SK-N-SH (cell line): ENCODE measurements at regions not wholly inside any gene's neighbourhood (a gene's known extent, or its start where the extent isn't known, plus 50 kb on each side); places are given as distances from the start of the nearest gene placed in this dataset.

ENCODE experiments used
- CTCF ChIP-seq: fragments of 200-600 bp; sonication (generic); IDR thresholded peaks from 2 replicates; pipeline ENCODE4 v1.6.1; 2017; ENCODE audit warnings: antibody characterized with exemption, mild to moderate bottlenecking, moderate library complexity
- EP300 ChIP-seq, 2 experiments: IDR thresholded peaks; 2 replicates each; pipeline versions ENCODE4 v1.4.0 to v1.6.1; 2012; ENCODE audit warnings: borderline replicate concordance in 1 of 2, low read depth in 1 of 2, low read length in 1 of 2
- EZH2phosphoT487 ChIP-seq: fragments of 200-600 bp; sonication (generic); IDR thresholded peaks from 2 replicates; pipeline ENCODE4 v1.6.1; 2017; ENCODE audit warnings: low read depth, mixed run types, mild to moderate bottlenecking, antibody characterized with exemption, moderate library complexity, borderline replicate concordance
- MXI1 ChIP-seq: IDR thresholded peaks from 2 replicates; pipeline ENCODE4 v1.6.1; 2012; ENCODE audit warnings: mild to moderate bottlenecking, low read depth, low read length, improper control_type of control experiment
- POLR2AphosphoS5 ChIP-seq: IDR thresholded peaks from 2 replicates; pipeline ENCODE4 v1.6.1; 2012; ENCODE audit warnings: low read depth, low read length
- RFX5 ChIP-seq: IDR thresholded peaks from 2 replicates; pipeline ENCODE4 v1.6.1; 2012; ENCODE audit warnings: mild to moderate bottlenecking, improper control_type of control experiment, low read length
- TAF1 ChIP-seq: IDR thresholded peaks from 2 replicates; pipeline ENCODE4 v1.6.1; 2012; ENCODE audit warnings: low read depth, mild to moderate bottlenecking, low read length, moderate library complexity, borderline replicate concordance
- ZBTB33 ChIP-seq: IDR thresholded peaks from 2 replicates; pipeline ENCODE4 v1.4.0; 2012; ENCODE audit warnings: low read depth, borderline replicate concordance
- TF ChIP-seq, protein P1 (sequence below): IDR thresholded peaks from 2 replicates; pipeline ENCODE4 v1.6.1; 2012; ENCODE audit warnings: mild to moderate bottlenecking, low read depth, low read length, moderate library complexity

GRCh38 chr16:35302859-35303258 is 1843.4 kb downstream of the TP53TG3F start:
- TF ChIP-seq TAF1 (no peak), EP300 (IDR thresholded peaks at IDR 0.05; ENCODE audit: borderline replicate concordance in 1 of 2, low read depth in 1 of 2, low read length in 1 of 2) (no peak), CTCF (no peak), EZH2phosphoT487 (no peak), POLR2AphosphoS5 (no peak), MXI1 (no peak), RFX5 (no peak), ZBTB33 (no peak)
- TF ChIP-seq, protein P1, sequence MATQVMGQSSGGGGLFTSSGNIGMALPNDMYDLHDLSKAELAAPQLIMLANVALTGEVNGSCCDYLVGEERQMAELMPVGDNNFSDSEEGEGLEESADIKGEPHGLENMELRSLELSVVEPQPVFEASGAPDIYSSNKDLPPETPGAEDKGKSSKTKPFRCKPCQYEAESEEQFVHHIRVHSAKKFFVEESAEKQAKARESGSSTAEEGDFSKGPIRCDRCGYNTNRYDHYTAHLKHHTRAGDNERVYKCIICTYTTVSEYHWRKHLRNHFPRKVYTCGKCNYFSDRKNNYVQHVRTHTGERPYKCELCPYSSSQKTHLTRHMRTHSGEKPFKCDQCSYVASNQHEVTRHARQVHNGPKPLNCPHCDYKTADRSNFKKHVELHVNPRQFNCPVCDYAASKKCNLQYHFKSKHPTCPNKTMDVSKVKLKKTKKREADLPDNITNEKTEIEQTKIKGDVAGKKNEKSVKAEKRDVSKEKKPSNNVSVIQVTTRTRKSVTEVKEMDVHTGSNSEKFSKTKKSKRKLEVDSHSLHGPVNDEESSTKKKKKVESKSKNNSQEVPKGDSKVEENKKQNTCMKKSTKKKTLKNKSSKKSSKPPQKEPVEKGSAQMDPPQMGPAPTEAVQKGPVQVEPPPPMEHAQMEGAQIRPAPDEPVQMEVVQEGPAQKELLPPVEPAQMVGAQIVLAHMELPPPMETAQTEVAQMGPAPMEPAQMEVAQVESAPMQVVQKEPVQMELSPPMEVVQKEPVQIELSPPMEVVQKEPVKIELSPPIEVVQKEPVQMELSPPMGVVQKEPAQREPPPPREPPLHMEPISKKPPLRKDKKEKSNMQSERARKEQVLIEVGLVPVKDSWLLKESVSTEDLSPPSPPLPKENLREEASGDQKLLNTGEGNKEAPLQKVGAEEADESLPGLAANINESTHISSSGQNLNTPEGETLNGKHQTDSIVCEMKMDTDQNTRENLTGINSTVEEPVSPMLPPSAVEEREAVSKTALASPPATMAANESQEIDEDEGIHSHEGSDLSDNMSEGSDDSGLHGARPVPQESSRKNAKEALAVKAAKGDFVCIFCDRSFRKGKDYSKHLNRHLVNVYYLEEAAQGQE, result no peak
